HCT116 (cell line): ENCODE measurements at regions not wholly inside any gene's neighbourhood (a gene's known extent, or its start where the extent isn't known, plus 50 kb on each side); places are given as distances from the start of the nearest gene placed in this dataset.

Source experiments
- ATAC-seq: fragments of 200-7000 bp; cut with Tn5 transposase; 2 replicates; pipeline ENCODE4 v1.9.1; 2020; ENCODE audit warnings: mild to moderate bottlenecking, moderate library complexity
- BruUV-seq: library from RNA; stranded (reverse); fragments of 400-500 nt; replicated peaks from 2 replicates; lab custom pipeline; 2021; lab: Mats Ljungman, UMichigan
- CTCF ChIA-PET: fragments of 300-600 bp; sonication (Branson Sonifier 250); formaldehyde crosslinking; loops from one replicate; lab custom pipeline; 2021; ENCODE audit warnings: antibody characterized with exemption; lab: Charles Lee
- POLR2A ChIA-PET: fragments of 300-600, 350-600 bp; sonication (Branson Sonifier 250); formaldehyde crosslinking; loops from one replicate; lab custom pipeline; 2021; ENCODE audit warnings: antibody characterized with exemption; lab: Charles Lee
- RAD21 ChIA-PET, 2 experiments: fragments of 300-600 bp; sonication (Branson Sonifier 250); formaldehyde crosslinking; loops; one replicate each; lab custom pipeline; 2023; ENCODE audit warnings: low total read pairs in 2 of 2; ENCODE audit not compliant: uncharacterized antibody in 2 of 2, unreplicated experiment in 2 of 2, low non-redundant PET in 1 of 2; lab: Charles Lee
- DNase-seq: peaks from one replicate; pipeline ENCODE4 v3.0.0-alpha.2; 2010; ENCODE audit warnings: low read depth, low spot score
- H2AFZ ChIP-seq: fragments of 200-600 bp; shearing (Covaris generic), sonication (generic); 2 replicates; pipeline ENCODE4 v1.6.1; 2017; ENCODE audit warnings: low read depth, mixed run types, mixed read lengths, antibody characterized with exemption, low read length; ENCODE audit not compliant: poor library complexity, severe bottlenecking
- H3K27ac ChIP-seq: 2 replicates; pipeline ENCODE4 v1.5.1; 2012; ENCODE audit warnings: low read depth, low read length
- H3K27me3 ChIP-seq: fragments of 200-600 bp; sonication (generic); 2 replicates; pipeline ENCODE4 v1.6.1; 2016; ENCODE audit warnings: mixed run types, low read length, mixed read lengths; ENCODE audit not compliant: insufficient read depth
- H3K36me3 ChIP-seq, 2 experiments: fragments of 200-500 bp in 1 of 2; fragments of 200-600 bp in 1 of 2; sonication (Bioruptor generic) in 1 of 2; sonication (generic) in 1 of 2; 2 replicates each; pipeline versions ENCODE4 v1.5.1 to v1.6.1; 2014 to 2016; ENCODE audit warnings: low read length in 2 of 2, inconsistent platforms in 1 of 2, mixed read lengths in 1 of 2, mixed run types in 1 of 2; ENCODE audit not compliant: insufficient read depth in 2 of 2, control insufficient read depth in 1 of 2
- H3K4me1 ChIP-seq, 2 experiments: fragments of 200-600 bp in 1 of 2; sonication (generic) in 1 of 2; 2 replicates each; pipeline versions ENCODE4 v1.5.1 to v1.6.1; 2012 to 2017; ENCODE audit warnings: low read length in 2 of 2, inconsistent platforms in 1 of 2, mild to moderate bottlenecking in 1 of 2, mixed read lengths in 1 of 2, mixed run types in 1 of 2, moderate library complexity in 1 of 2; ENCODE audit not compliant: insufficient read depth in 2 of 2, control insufficient read depth in 1 of 2
- H3K4me2 ChIP-seq: fragments of 200-600 bp; sonication (generic); 2 replicates; pipeline ENCODE4 v1.6.1; 2017; ENCODE audit warnings: mixed run types, low read length, mixed read lengths
- H3K4me3 ChIP-seq, 2 experiments: fragments of 200-600 bp in 1 of 2; sonication (generic) in 1 of 2; replicated peaks in 1 of 2; 2 replicates each; pipeline ENCODE4 v1.5.1; 2011 to 2016; ENCODE audit warnings: low read length in 2 of 2, control low read depth in 1 of 2, low read depth in 1 of 2, mild to moderate bottlenecking in 1 of 2, mixed read lengths in 1 of 2, mixed run types in 1 of 2
- H3K79me2 ChIP-seq: fragments of 200-600 bp; sonication (generic); 2 replicates; pipeline ENCODE4 v1.6.1; 2017; ENCODE audit warnings: mild to moderate bottlenecking, mixed run types, low read length, moderate library complexity, mixed read lengths; ENCODE audit not compliant: insufficient read depth
- H3K9ac ChIP-seq: fragments of 200-600 bp; sonication (generic); 2 replicates; pipeline ENCODE4 v1.6.1; 2016; ENCODE audit warnings: low read length, mixed read lengths
- H3K9me2 ChIP-seq: fragments of 200-600 bp; sonication (generic), shearing (Covaris generic); 2 replicates; pipeline ENCODE4 v1.6.1; 2017; ENCODE audit warnings: mixed run types, mild to moderate bottlenecking, moderate library complexity; ENCODE audit not compliant: insufficient read depth
- H3K9me3 ChIP-seq, 2 experiments: fragments of 200-500 bp in 1 of 2; fragments of 200-600 bp in 1 of 2; sonication (Bioruptor generic) in 1 of 2; sonication (generic) in 1 of 2; 2 replicates each; pipeline ENCODE4 v1.6.1; 2014 to 2017; ENCODE audit warnings: low read length in 2 of 2, mixed read lengths in 2 of 2, inconsistent platforms in 1 of 2, low read depth in 1 of 2, mild to moderate bottlenecking in 1 of 2, mixed run types in 1 of 2, moderate library complexity in 1 of 2; ENCODE audit not compliant: control insufficient read depth in 1 of 2, insufficient read depth in 1 of 2
- H4K20me1 ChIP-seq: fragments of 200-600 bp; sonication (generic), shearing (Covaris generic); 2 replicates; pipeline ENCODE4 v1.6.1; 2017; ENCODE audit warnings: mixed run types, mild to moderate bottlenecking, moderate library complexity; ENCODE audit not compliant: insufficient read depth
- ATF3 ChIP-seq: IDR thresholded peaks from 2 replicates; pipeline ENCODE4 v1.6.1; 2012
- CEBPB ChIP-seq: IDR thresholded peaks from 2 replicates; pipeline ENCODE4 v1.6.1; 2012; ENCODE audit warnings: low read depth
- CTCF ChIP-seq, 3 experiments: fragments of 200-600 bp in 1 of 3; sonication (generic) in 1 of 3; IDR thresholded peaks in 2 of 3; conservative IDR thresholded peaks in 1 of 3; 2 replicates each; pipeline ENCODE4 v1.5.1; 2012 to 2017; ENCODE audit warnings: low read depth in 2 of 3, low read length in 2 of 3, antibody characterized with exemption in 1 of 3, borderline replicate concordance in 1 of 3, control low read depth in 1 of 3, mild to moderate bottlenecking in 1 of 3, mixed read lengths in 1 of 3, mixed run types in 1 of 3, moderate library complexity in 1 of 3; ENCODE audit not compliant: insufficient read depth in 1 of 3
- EGR1 ChIP-seq: IDR thresholded peaks from 2 replicates; pipeline ENCODE4 v1.6.1; 2012; ENCODE audit warnings: low read depth
- ELF1 ChIP-seq: IDR thresholded peaks from 2 replicates; pipeline ENCODE4 v1.6.1; 2012; ENCODE audit warnings: low read depth, borderline replicate concordance
- FOSL1 ChIP-seq: IDR thresholded peaks from 2 replicates; pipeline ENCODE4 v1.6.1; 2012; ENCODE audit warnings: low read depth
- JUND ChIP-seq: IDR thresholded peaks from 2 replicates; pipeline ENCODE4 v1.6.1; 2012
- MAX ChIP-seq: IDR thresholded peaks from 2 replicates; pipeline ENCODE4 v1.6.1; 2012
- RAD21 ChIP-seq: IDR thresholded peaks from 2 replicates; pipeline ENCODE4 v1.6.1; 2012; ENCODE audit warnings: low read depth, mild to moderate bottlenecking
- SIN3A ChIP-seq: IDR thresholded peaks from 2 replicates; pipeline ENCODE4 v1.6.1; 2012; ENCODE audit warnings: low read depth
- SP1 ChIP-seq: IDR thresholded peaks from 2 replicates; pipeline ENCODE4 v1.6.1; 2012; ENCODE audit warnings: low read depth
- SRF ChIP-seq: IDR thresholded peaks from 2 replicates; pipeline ENCODE4 v1.6.1; 2012; ENCODE audit warnings: low read depth
- TCF7L2 ChIP-seq: IDR thresholded peaks from 2 replicates; pipeline ENCODE4 v1.7.0; 2011; ENCODE audit warnings: borderline replicate concordance, inconsistent platforms; ENCODE audit not compliant: insufficient read depth, insufficient read length; ENCODE audit errors: extremely low read depth
- YY1 ChIP-seq: IDR thresholded peaks from 2 replicates; pipeline ENCODE4 v1.6.1; 2011; ENCODE audit warnings: low read length, low read depth, moderate library complexity, mild to moderate bottlenecking; ENCODE audit not compliant: insufficient replicate concordance; ENCODE audit errors: extremely low read depth
- ZBTB33 ChIP-seq: IDR thresholded peaks from 2 replicates; pipeline ENCODE4 v1.6.1; 2011; ENCODE audit warnings: mild to moderate bottlenecking, low read length, moderate library complexity; ENCODE audit not compliant: insufficient replicate concordance; ENCODE audit errors: extremely low read depth
- ZNF274 ChIP-seq: fragments of 200-500 bp; sonication (Bioruptor generic); IDR thresholded peaks from 2 replicates; pipeline ENCODE4 v1.6.1; 2014; ENCODE audit warnings: mild to moderate bottlenecking, low read depth, low read length, inconsistent platforms
- intact Hi-C: fragments of 100-400 bp; cut with micrococcal nuclease; formaldehyde crosslinking; loops from 2 replicates; pipeline ENCODE4 v1.10.0; 2022
- TF ChIP-seq, protein P1 (sequence below): IDR thresholded peaks from 2 replicates; pipeline ENCODE4 v1.6.1; 2012; ENCODE audit warnings: low read depth

- Histone ChIP-seq H3K9ac (no peak overlapping the region), H4K20me1 (no peaks in the 10 kb centered on the region), H3K4me1 (no peaks in the 10 kb centered on the region), H3K9me3 (peaks cover 3 to 14% of the 10 kb centered on the region in 2 experiments; a peak in 2 of 4 replicates), H3K4me3 (no peak overlapping the region), H3K79me2 (no peaks in the 10 kb centered on the region), H2AFZ (no peak overlapping the region), H3K27me3 (no peaks in the 10 kb centered on the region), H3K27ac (no peak overlapping the region), H3K36me3 (no peaks in the 10 kb centered on the region), H3K9me2 (no peaks in the 10 kb centered on the region), H3K4me2 (no peak overlapping the region)
- TF ChIP-seq CTCF (IDR thresholded peaks at IDR 0.05 in 2 of 3, conservative IDR thresholded peaks at IDR 0.05 in 1 of 3; ENCODE audit: borderline replicate concordance in 1 of 3, insufficient read depth in 1 of 3, low read depth in 2 of 3, low read length in 2 of 3) (no peak), SIN3A (no peak), CEBPB (no peak), ATF3 (no peak), JUND (no peak), EGR1 (no peak), ZBTB33 (no peak), RAD21 (no peak), SP1 (no peak), FOSL1 (no peak), YY1 (no peak), ZNF274 (no peak), SRF (no peak), TCF7L2 (no peak), MAX (no peak), ELF1 (no peak)
- TF ChIP-seq, protein P1, sequence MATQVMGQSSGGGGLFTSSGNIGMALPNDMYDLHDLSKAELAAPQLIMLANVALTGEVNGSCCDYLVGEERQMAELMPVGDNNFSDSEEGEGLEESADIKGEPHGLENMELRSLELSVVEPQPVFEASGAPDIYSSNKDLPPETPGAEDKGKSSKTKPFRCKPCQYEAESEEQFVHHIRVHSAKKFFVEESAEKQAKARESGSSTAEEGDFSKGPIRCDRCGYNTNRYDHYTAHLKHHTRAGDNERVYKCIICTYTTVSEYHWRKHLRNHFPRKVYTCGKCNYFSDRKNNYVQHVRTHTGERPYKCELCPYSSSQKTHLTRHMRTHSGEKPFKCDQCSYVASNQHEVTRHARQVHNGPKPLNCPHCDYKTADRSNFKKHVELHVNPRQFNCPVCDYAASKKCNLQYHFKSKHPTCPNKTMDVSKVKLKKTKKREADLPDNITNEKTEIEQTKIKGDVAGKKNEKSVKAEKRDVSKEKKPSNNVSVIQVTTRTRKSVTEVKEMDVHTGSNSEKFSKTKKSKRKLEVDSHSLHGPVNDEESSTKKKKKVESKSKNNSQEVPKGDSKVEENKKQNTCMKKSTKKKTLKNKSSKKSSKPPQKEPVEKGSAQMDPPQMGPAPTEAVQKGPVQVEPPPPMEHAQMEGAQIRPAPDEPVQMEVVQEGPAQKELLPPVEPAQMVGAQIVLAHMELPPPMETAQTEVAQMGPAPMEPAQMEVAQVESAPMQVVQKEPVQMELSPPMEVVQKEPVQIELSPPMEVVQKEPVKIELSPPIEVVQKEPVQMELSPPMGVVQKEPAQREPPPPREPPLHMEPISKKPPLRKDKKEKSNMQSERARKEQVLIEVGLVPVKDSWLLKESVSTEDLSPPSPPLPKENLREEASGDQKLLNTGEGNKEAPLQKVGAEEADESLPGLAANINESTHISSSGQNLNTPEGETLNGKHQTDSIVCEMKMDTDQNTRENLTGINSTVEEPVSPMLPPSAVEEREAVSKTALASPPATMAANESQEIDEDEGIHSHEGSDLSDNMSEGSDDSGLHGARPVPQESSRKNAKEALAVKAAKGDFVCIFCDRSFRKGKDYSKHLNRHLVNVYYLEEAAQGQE, result no peak
- CTCF ChIA-PET, result no interaction called here
- no peak for DNase-seq
- ATAC-seq, result no peak
- POLR2A ChIA-PET, result no interaction called here
- intact Hi-C loops, result no loop called here
- RAD21 ChIA-PET, result no interaction called here
- BruUV-seq, result no TSS peak
Measured at GRCh38 chr11:23923357-23923756, 573.5 kb upstream of the LUZP2 start.
